ENCODE measurements at regions not wholly inside any gene's neighbourhood (a gene's known extent, or its start where the extent isn't known, plus 50 kb on each side); places are given as distances from the start of the nearest gene placed in this dataset.

DNA sequence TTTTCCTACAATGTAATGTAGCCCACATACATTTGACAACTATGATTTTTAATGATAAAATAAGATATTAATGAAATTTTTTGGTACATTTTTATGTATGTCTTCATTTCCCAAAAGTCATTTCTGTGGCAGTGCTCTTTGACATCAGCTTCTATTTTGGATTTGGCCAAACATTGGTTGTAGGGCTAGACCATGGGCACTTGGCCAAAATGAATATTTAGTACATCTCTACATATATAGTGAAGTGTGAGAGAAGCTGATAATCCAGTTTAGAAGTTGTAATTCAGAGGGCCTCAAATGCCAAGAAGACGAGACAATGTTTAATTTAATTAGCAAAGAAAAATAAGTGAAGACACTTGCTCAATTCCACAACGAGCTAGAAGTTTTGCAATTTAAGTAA is 724.9 kb upstream of the SOX9 start:
- Histone ChIP-seq H3K18ac (ENCODE audit: extremely low read depth, low read length) (no peak overlapping the region), H4K91ac (replicated peaks; ENCODE audit: insufficient read length, low read length) (no peak overlapping the region), H2AK5ac (ENCODE audit: low read depth, low read length) (no peak overlapping the region), H4K8ac (ENCODE audit: extremely low read depth, insufficient read depth, low read length) (no peak overlapping the region), H3K4me2 (ENCODE audit: insufficient read depth in 1 of 2, low read depth in 2 of 2, low read length in 2 of 2) (no peak overlapping the region), H4K20me1 (replicated peaks in 1 of 2; ENCODE audit: control insufficient read depth in 1 of 2, insufficient read depth in 2 of 2, low read length in 2 of 2) (no peaks in the 10 kb centered on the region), H3K4me1 (replicated peaks in 1 of 4; ENCODE audit: control insufficient read depth in 3 of 4, insufficient read depth in 4 of 4, low read length in 3 of 4) (peaks cover 0 to 4% (median 0%) of the 10 kb centered on the region in 4 experiments; a peak in 2 of 7 replicates), H3K9ac (replicated peaks in 1 of 4; ENCODE audit: extremely low read depth in 1 of 4, low read depth in 3 of 4, low read length in 3 of 4) (no peak overlapping the region), H2BK120ac (replicated peaks; ENCODE audit: low read depth, low read length) (no peak overlapping the region), H3K36me3 (ENCODE audit: control insufficient read depth in 2 of 4, insufficient read depth in 4 of 4, low read length in 3 of 4) (no peaks in the 10 kb centered on the region), H2BK12ac (ENCODE audit: low read depth, low read length) (no peak overlapping the region), H3K27me3 (replicated peaks in 1 of 4; ENCODE audit: control insufficient read depth in 3 of 4, extremely low read depth in 1 of 4, insufficient read depth in 3 of 4, low read length in 3 of 4) (no peaks in the 10 kb centered on the region), H3K23ac (ENCODE audit: insufficient read length) (no peak overlapping the region), H3K4ac (replicated peaks; ENCODE audit: insufficient read length, low read depth, low read length) (no peak overlapping the region), H4K5ac (ENCODE audit: insufficient read length, low read depth, low read length) (no peak overlapping the region), H2BK15ac (ENCODE audit: low read length) (no peak overlapping the region), H2BK5ac (ENCODE audit: low read depth, low read length) (no peak overlapping the region), H2AFZ (ENCODE audit: low read length) (no peak overlapping the region), H3K9me3 (ENCODE audit: insufficient read depth in 2 of 2, low read depth in 1 of 2, low read length in 1 of 2) (no peaks in the 10 kb centered on the region), H3K14ac (ENCODE audit: insufficient read length) (no peak overlapping the region), H3K79me2 (ENCODE audit: control insufficient read depth in 1 of 2, insufficient read depth in 2 of 2, low read length in 2 of 2) (no peaks in the 10 kb centered on the region), H3K23me2 (ENCODE audit: low read depth, low read length) (no peaks in the 10 kb centered on the region), H2BK20ac (ENCODE audit: low read length) (no peak overlapping the region), H3K56ac (replicated peaks; ENCODE audit: insufficient read length, low read depth, low read length) (no peak overlapping the region), H3K27ac (ENCODE audit: low read depth, low read length) (no peak overlapping the region), H3K4me3 (ENCODE audit: extremely low read depth in 1 of 4, insufficient read depth in 2 of 4, low read depth in 3 of 4, low read length in 4 of 4) (no peak overlapping the region), H3K79me1 (ENCODE audit: low read depth, low read length) (no peaks in the 10 kb centered on the region)
- no peak for DNase-seq (ENCODE audit: low read depth in 1 of 2, low spot score in 2 of 2)
- FAIRE-seq, result no peak
- POLR2A ChIA-PET (ENCODE audit: partially characterized antibody), result no interaction called here
- 92% methylated on average over 2 of the region's 2 CpGs; no CpG with 5 or more reads in 1 of the 2 experiments for WGBS, 2 experiments (ENCODE audit: extremely low coverage in 1 of 2, insufficient coverage in 1 of 2, insufficient read length in 1 of 2, insufficient replicate concordance in 2 of 2, low coverage in 1 of 2, low lambda C conversion rate in 2 of 2, missing lambda C conversion rate in 1 of 2)
- CTCF ChIA-PET (ENCODE audit: partially characterized antibody), result interaction anchor here (0.7 to 1.3 kb wide), 2 partner anchors 66 to 587 kb away, joined by 3 read pairs; no protein-coding TSS in a partner anchor
- TF ChIP-seq ASH2L (IDR thresholded peaks at IDR 0.05; ENCODE audit: low read length), result no peak
- TF ChIP-seq HDAC2 (IDR thresholded peaks at IDR 0.05; ENCODE audit: borderline replicate concordance in 1 of 2, low read depth in 2 of 2, low read length in 2 of 2), result no peak
- TF ChIP-seq, protein P1, sequence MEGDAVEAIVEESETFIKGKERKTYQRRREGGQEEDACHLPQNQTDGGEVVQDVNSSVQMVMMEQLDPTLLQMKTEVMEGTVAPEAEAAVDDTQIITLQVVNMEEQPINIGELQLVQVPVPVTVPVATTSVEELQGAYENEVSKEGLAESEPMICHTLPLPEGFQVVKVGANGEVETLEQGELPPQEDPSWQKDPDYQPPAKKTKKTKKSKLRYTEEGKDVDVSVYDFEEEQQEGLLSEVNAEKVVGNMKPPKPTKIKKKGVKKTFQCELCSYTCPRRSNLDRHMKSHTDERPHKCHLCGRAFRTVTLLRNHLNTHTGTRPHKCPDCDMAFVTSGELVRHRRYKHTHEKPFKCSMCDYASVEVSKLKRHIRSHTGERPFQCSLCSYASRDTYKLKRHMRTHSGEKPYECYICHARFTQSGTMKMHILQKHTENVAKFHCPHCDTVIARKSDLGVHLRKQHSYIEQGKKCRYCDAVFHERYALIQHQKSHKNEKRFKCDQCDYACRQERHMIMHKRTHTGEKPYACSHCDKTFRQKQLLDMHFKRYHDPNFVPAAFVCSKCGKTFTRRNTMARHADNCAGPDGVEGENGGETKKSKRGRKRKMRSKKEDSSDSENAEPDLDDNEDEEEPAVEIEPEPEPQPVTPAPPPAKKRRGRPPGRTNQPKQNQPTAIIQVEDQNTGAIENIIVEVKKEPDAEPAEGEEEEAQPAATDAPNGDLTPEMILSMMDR (IDR thresholded peaks at IDR 0.05; ENCODE audit: control extremely low read depth in 1 of 3, insufficient read depth in 1 of 3, low read depth in 1 of 3, low read length in 3 of 3), result no peak
- TF ChIP-seq CHD1 (IDR thresholded peaks at IDR 0.05; ENCODE audit: low read depth, low read length), result no peak
- TF ChIP-seq, protein P2, sequence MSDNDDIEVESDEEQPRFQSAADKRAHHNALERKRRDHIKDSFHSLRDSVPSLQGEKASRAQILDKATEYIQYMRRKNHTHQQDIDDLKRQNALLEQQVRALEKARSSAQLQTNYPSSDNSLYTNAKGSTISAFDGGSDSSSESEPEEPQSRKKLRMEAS (IDR thresholded peaks at IDR 0.05), result no peak
- TF ChIP-seq SUZ12 (IDR thresholded peaks at IDR 0.05; ENCODE audit: low read length), result no peak
- no peak for TF ChIP-seq TAF1 (IDR thresholded peaks at IDR 0.05; ENCODE audit: low read depth, low read length)
- no peak for TF ChIP-seq RBBP5 (IDR thresholded peaks at IDR 0.05; ENCODE audit: borderline replicate concordance, low read depth, low read length)
- no peak for TF ChIP-seq SAP30 (IDR thresholded peaks at IDR 0.05; ENCODE audit: insufficient read depth, insufficient replicate concordance, low read length)
- TF ChIP-seq BACH1 (IDR thresholded peaks at IDR 0.05; ENCODE audit: low read length), result no peak
